GM19324 (cell line): ENCODE measurements at regions not wholly inside any gene's neighbourhood (a gene's known extent, or its start where the extent isn't known, plus 50 kb on each side); places are given as distances from the start of the nearest gene placed in this dataset.
"Not testable (repeated sequence)": the region's sequence is repeated elsewhere in the genome, so short reads cannot be mapped to it uniquely, and the experiment has no call there.

Experiments used
- ATAC-seq: cut with Tn5 transposase; IDR thresholded peaks from one replicate; pipeline ENCODE4 v1.9.1; 2021; ENCODE audit warnings: mild to moderate bottlenecking, moderate library complexity; ENCODE audit not compliant: unreplicated experiment, low FRiP score

GRCh38 chr10:59975918-59976317, 69.6 kb upstream of the CCDC6 start:
- ATAC-seq = not testable (repeated sequence)

GRCh38 chr10:59971915-59972314, 65.6 kb upstream of the CCDC6 start:
- ATAC-seq = no peak

GRCh38 chr10:59970396-59971368, 64.3 kb upstream of the CCDC6 start:
- ATAC-seq = peak; percentile 74

GRCh38 chr10:59968705-59969104, 62.3 kb upstream of the CCDC6 start:
- ATAC-seq = no peak

- no peak for ATAC-seq
These were observed 60.7 kb upstream of the CCDC6 start for GRCh38 chr10:59967079-59967478.

GRCh38 chr10:59965899-59966650, 59.7 kb upstream of the CCDC6 start:
- no peak for ATAC-seq

- ATAC-seq = no peak
These were observed 56.4 kb upstream of the CCDC6 start for GRCh38 chr10:59962756-59963155.

GRCh38 chr10:59960751-59961150, 54.4 kb upstream of the CCDC6 start:
- no peak for ATAC-seq

GRCh38 chr10:59959504-59960018, 53.2 kb upstream of the CCDC6 start:
- no peak for ATAC-seq

- no peak for ATAC-seq
These were observed 52.5 kb upstream of the CCDC6 start for GRCh38 chr10:59958882-59959281.

- ATAC-seq = no peak
These were observed 51.6 kb upstream of the CCDC6 start for GRCh38 chr10:59957975-59958374.
